GM19351 (cell line): ENCODE measurements at regions not wholly inside any gene's neighbourhood (a gene's known extent, or its start where the extent isn't known, plus 50 kb on each side); places are given as distances from the start of the nearest gene placed in this dataset.
A peak's percentile ranks its signal among the peaks of the same experiment; 100 is the strongest.

Source experiments
- ATAC-seq: cut with Tn5 transposase; IDR thresholded peaks from one replicate; pipeline ENCODE4 v1.9.1; 2021; ENCODE audit warnings: mild to moderate bottlenecking, moderate library complexity; ENCODE audit not compliant: unreplicated experiment

GRCh38 chr6:148140772-148141557 lies 201.7 kb upstream of the SASH1 start:
- no peak for ATAC-seq

GRCh38 chr6:148142821-148143220 lies 199.8 kb upstream of the SASH1 start:
- ATAC-seq, result no peak

- ATAC-seq, result no peak
These were observed 198.9 kb upstream of the SASH1 start for GRCh38 chr6:148143771-148144170.

GRCh38 chr6:148144917-148145521 lies 197.6 kb upstream of the SASH1 start:
- ATAC-seq, result peak; percentile 83

GRCh38 chr6:148146717-148147462 lies 195.7 kb upstream of the SASH1 start:
- no peak for ATAC-seq

- no peak for ATAC-seq
These were observed 195.2 kb upstream of the SASH1 start for GRCh38 chr6:148147463-148147830.

- ATAC-seq, result no peak
These were observed 190.6 kb upstream of the SASH1 start for GRCh38 chr6:148151896-148152643.

- no peak for ATAC-seq
These were observed 188.0 kb upstream of the SASH1 start for GRCh38 chr6:148154668-148155067.

- ATAC-seq, result no peak
These were observed 187.3 kb upstream of the SASH1 start for GRCh38 chr6:148155293-148155692.

- ATAC-seq, result no peak
These were observed 184.8 kb upstream of the SASH1 start for GRCh38 chr6:148157841-148158240.

GRCh38 chr6:148164645-148165044 lies 178.0 kb upstream of the SASH1 start:
- ATAC-seq, result no peak

GRCh38 chr6:148166339-148166968 lies 176.2 kb upstream of the SASH1 start:
- peak; percentile 77 for ATAC-seq

- ATAC-seq, result no peak
These were observed 172.9 kb upstream of the SASH1 start for GRCh38 chr6:148169706-148170105.

- ATAC-seq, result no peak
These were observed 172.4 kb upstream of the SASH1 start for GRCh38 chr6:148170286-148170685.

- ATAC-seq, result no peak
These were observed 169.1 kb upstream of the SASH1 start for GRCh38 chr6:148173548-148173947.

- ATAC-seq, result no peak
These were observed 167.0 kb upstream of the SASH1 start for GRCh38 chr6:148175550-148176188.

GRCh38 chr6:148177589-148178233 lies 164.9 kb upstream of the SASH1 start:
- no peak for ATAC-seq

- no peak for ATAC-seq
These were observed 162.9 kb upstream of the SASH1 start for GRCh38 chr6:148179786-148180185.

GRCh38 chr6:148182378-148182777 lies 160.3 kb upstream of the SASH1 start:
- no peak for ATAC-seq

GRCh38 chr6:148183776-148184175 lies 158.9 kb upstream of the SASH1 start:
- no peak for ATAC-seq
